ENCODE measurements at regions not wholly inside any gene's neighbourhood (a gene's known extent, or its start where the extent isn't known, plus 50 kb on each side); places are given as distances from the start of the nearest gene placed in this dataset.
A peak's percentile ranks its signal among the peaks of the same experiment; 100 is the strongest.

GRCh38 chr2:217263756-217264155 lies 403.9 kb upstream of the TNP1 start:
- H3K4me3 ChIP-seq = no peak overlapping the region
- no peaks in the 10 kb centered on the region for H3K9me3 ChIP-seq (ENCODE audit: low read depth, low read length)
- H3K36me3 ChIP-seq (ENCODE audit: insufficient read depth, low read length) = no peaks in the 10 kb centered on the region
- no peak overlapping the region for H3K27ac ChIP-seq
- DNase-seq (ENCODE audit: low read depth, low spot score) = no peak
- no peak overlapping the region for H3K9ac ChIP-seq (ENCODE audit: insufficient read length)
- TF ChIP-seq EZH2 (IDR thresholded peaks at IDR 0.05) (no peak), FOXP2 (optimal IDR thresholded peaks at IDR 0.05; ENCODE audit: control extremely low read depth, extremely low read length, insufficient read depth) (no peak), POLR2AphosphoS5 (IDR thresholded peaks at IDR 0.05; ENCODE audit: borderline replicate concordance, low read depth, low read length) (no peak)

- no peak for TF ChIP-seq POLR2AphosphoS5 (IDR thresholded peaks at IDR 0.05; ENCODE audit: borderline replicate concordance, low read depth, low read length)
- no peak for TF ChIP-seq FOXP2 (optimal IDR thresholded peaks at IDR 0.05; ENCODE audit: control extremely low read depth, extremely low read length, insufficient read depth)
- no peak for TF ChIP-seq EZH2 (IDR thresholded peaks at IDR 0.05)
- H3K9me3 ChIP-seq (ENCODE audit: low read depth, low read length) = no peaks in the 10 kb centered on the region
- no peak for DNase-seq (ENCODE audit: low read depth, low spot score)
- H3K27ac ChIP-seq = no peak overlapping the region
- no peaks in the 10 kb centered on the region for H3K36me3 ChIP-seq (ENCODE audit: insufficient read depth, low read length)
- H3K4me3 ChIP-seq = no peak overlapping the region
- no peak overlapping the region for H3K9ac ChIP-seq (ENCODE audit: insufficient read length)
Measured at GRCh38 chr2:217262911-217263310, 403.0 kb upstream of the TNP1 start.

GRCh38 chr2:217261452-217261851 lies 401.6 kb upstream of the TNP1 start:
- Histone ChIP-seq H3K9ac (ENCODE audit: insufficient read length) (no peak overlapping the region), H3K27ac (no peak overlapping the region), H3K4me3 (no peak overlapping the region), H3K36me3 (ENCODE audit: insufficient read depth, low read length) (no peaks in the 10 kb centered on the region), H3K9me3 (ENCODE audit: low read depth, low read length) (no peaks in the 10 kb centered on the region)
- no peak for DNase-seq (ENCODE audit: low read depth, low spot score)
- TF ChIP-seq POLR2AphosphoS5 (IDR thresholded peaks at IDR 0.05; ENCODE audit: borderline replicate concordance, low read depth, low read length) (no peak), EZH2 (IDR thresholded peaks at IDR 0.05) (no peak), FOXP2 (optimal IDR thresholded peaks at IDR 0.05; ENCODE audit: control extremely low read depth, extremely low read length, insufficient read depth) (no peak)

GRCh38 chr2:217260441-217261115 lies 400.7 kb upstream of the TNP1 start:
- DNase-seq (ENCODE audit: low read depth, low spot score) = no peak
- no peak overlapping the region for H3K27ac ChIP-seq
- H3K4me3 ChIP-seq = no peak overlapping the region
- H3K9me3 ChIP-seq (ENCODE audit: low read depth, low read length) = no peaks in the 10 kb centered on the region
- TF ChIP-seq POLR2AphosphoS5 (IDR thresholded peaks at IDR 0.05; ENCODE audit: borderline replicate concordance, low read depth, low read length) (no peak), EZH2 (IDR thresholded peaks at IDR 0.05) (no peak), FOXP2 (optimal IDR thresholded peaks at IDR 0.05; ENCODE audit: control extremely low read depth, extremely low read length, insufficient read depth) (no peak)
- no peaks in the 10 kb centered on the region for H3K36me3 ChIP-seq (ENCODE audit: insufficient read depth, low read length)
- H3K9ac ChIP-seq (ENCODE audit: insufficient read length) = no peak overlapping the region

GRCh38 chr2:217258170-217258569 lies 398.3 kb upstream of the TNP1 start:
- no peak for DNase-seq (ENCODE audit: low read depth, low spot score)
- no peak for TF ChIP-seq EZH2 (IDR thresholded peaks at IDR 0.05)

GRCh38 chr2:217256251-217256650 lies 396.4 kb upstream of the TNP1 start:
- DNase-seq (ENCODE audit: low read depth, low spot score) = no peak
- H3K27ac ChIP-seq = peak overlapping the region; percentile 27; the same call in 1 of the 2 replicates
- no peak for TF ChIP-seq POLR2AphosphoS5 (IDR thresholded peaks at IDR 0.05; ENCODE audit: borderline replicate concordance, low read depth, low read length)
- no peak for TF ChIP-seq FOXP2 (optimal IDR thresholded peaks at IDR 0.05; ENCODE audit: control extremely low read depth, extremely low read length, insufficient read depth)
- no peak for TF ChIP-seq EZH2 (IDR thresholded peaks at IDR 0.05)
- peak overlapping the region; percentile 3; the same call in 1 of the 2 replicates for H3K4me3 ChIP-seq
- H3K9me3 ChIP-seq (ENCODE audit: low read depth, low read length) = no peaks in the 10 kb centered on the region
- H3K9ac ChIP-seq (ENCODE audit: insufficient read length) = no peak overlapping the region
- no peaks in the 10 kb centered on the region for H3K36me3 ChIP-seq (ENCODE audit: insufficient read depth, low read length)

More at GRCh38 chr2:217258170-217258569, 398.3 kb upstream of the TNP1 start:
- H3K27ac ChIP-seq = no peak overlapping the region
- no peak overlapping the region for H3K4me3 ChIP-seq
- no peaks in the 10 kb centered on the region for H3K36me3 ChIP-seq (ENCODE audit: insufficient read depth, low read length)
- no peaks in the 10 kb centered on the region for H3K9me3 ChIP-seq (ENCODE audit: low read depth, low read length)
- H3K9ac ChIP-seq (ENCODE audit: insufficient read length) = no peak overlapping the region

GRCh38 chr2:217254111-217254510 lies 394.2 kb upstream of the TNP1 start:
- no peaks in the 10 kb centered on the region for H3K36me3 ChIP-seq (ENCODE audit: insufficient read depth, low read length)

GRCh38 chr2:217252181-217252580 lies 392.3 kb upstream of the TNP1 start:
- DNase-seq (ENCODE audit: low read depth, low spot score) = no peak
- no peak for TF ChIP-seq EZH2 (IDR thresholded peaks at IDR 0.05)
- no peak for TF ChIP-seq FOXP2 (optimal IDR thresholded peaks at IDR 0.05; ENCODE audit: control extremely low read depth, extremely low read length, insufficient read depth)
- no peak for TF ChIP-seq POLR2AphosphoS5 (IDR thresholded peaks at IDR 0.05; ENCODE audit: borderline replicate concordance, low read depth, low read length)
- Histone ChIP-seq H3K9me3 (ENCODE audit: low read depth, low read length) (no peaks in the 10 kb centered on the region), H3K36me3 (ENCODE audit: insufficient read depth, low read length) (no peaks in the 10 kb centered on the region), H3K4me3 (no peak overlapping the region), H3K9ac (ENCODE audit: insufficient read length) (no peak overlapping the region), H3K27ac (no peak overlapping the region)

More at GRCh38 chr2:217254111-217254510, 394.2 kb upstream of the TNP1 start:
- no peak for DNase-seq (ENCODE audit: low read depth, low spot score)
- no peak overlapping the region for H3K9ac ChIP-seq (ENCODE audit: insufficient read length)
- no peak overlapping the region for H3K4me3 ChIP-seq
- no peak overlapping the region for H3K27ac ChIP-seq
- H3K9me3 ChIP-seq (ENCODE audit: low read depth, low read length) = no peaks in the 10 kb centered on the region
- TF ChIP-seq EZH2 (IDR thresholded peaks at IDR 0.05) (no peak), POLR2AphosphoS5 (IDR thresholded peaks at IDR 0.05; ENCODE audit: borderline replicate concordance, low read depth, low read length) (no peak), FOXP2 (optimal IDR thresholded peaks at IDR 0.05; ENCODE audit: control extremely low read depth, extremely low read length, insufficient read depth) (no peak)

GRCh38 chr2:217250013-217250524 lies 390.2 kb upstream of the TNP1 start:
- no peaks in the 10 kb centered on the region for H3K9me3 ChIP-seq (ENCODE audit: low read depth, low read length)
- no peaks in the 10 kb centered on the region for H3K36me3 ChIP-seq (ENCODE audit: insufficient read depth, low read length)
- no peak overlapping the region for H3K4me3 ChIP-seq
- no peak for TF ChIP-seq EZH2 (IDR thresholded peaks at IDR 0.05)
- no peak for TF ChIP-seq FOXP2 (optimal IDR thresholded peaks at IDR 0.05; ENCODE audit: control extremely low read depth, extremely low read length, insufficient read depth)
- no peak for TF ChIP-seq POLR2AphosphoS5 (IDR thresholded peaks at IDR 0.05; ENCODE audit: borderline replicate concordance, low read depth, low read length)
- DNase-seq (ENCODE audit: low read depth, low spot score) = no peak
- H3K9ac ChIP-seq (ENCODE audit: insufficient read length) = no peak overlapping the region
- no peak overlapping the region for H3K27ac ChIP-seq

Data from SK-N-MC (cell line).